ENCODE measurements at regions not wholly inside any gene's neighbourhood (a gene's known extent, or its start where the extent isn't known, plus 50 kb on each side); places are given as distances from the start of the nearest gene placed in this dataset.

GRCh38 chr12:58809064-58809607 lies 111.2 kb downstream of the LRIG3 start (continued):
- TF ChIP-seq REST (IDR thresholded peaks at IDR 0.05; ENCODE audit: low read depth) (no peak), YY1 (IDR thresholded peaks at IDR 0.05; ENCODE audit: extremely low read depth, insufficient replicate concordance, low read depth, low read length) (no peak)
- TF ChIP-seq, protein P1, sequence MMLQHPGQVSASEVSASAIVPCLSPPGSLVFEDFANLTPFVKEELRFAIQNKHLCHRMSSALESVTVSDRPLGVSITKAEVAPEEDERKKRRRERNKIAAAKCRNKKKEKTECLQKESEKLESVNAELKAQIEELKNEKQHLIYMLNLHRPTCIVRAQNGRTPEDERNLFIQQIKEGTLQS (IDR thresholded peaks at IDR 0.05), result no peak

DNA sequence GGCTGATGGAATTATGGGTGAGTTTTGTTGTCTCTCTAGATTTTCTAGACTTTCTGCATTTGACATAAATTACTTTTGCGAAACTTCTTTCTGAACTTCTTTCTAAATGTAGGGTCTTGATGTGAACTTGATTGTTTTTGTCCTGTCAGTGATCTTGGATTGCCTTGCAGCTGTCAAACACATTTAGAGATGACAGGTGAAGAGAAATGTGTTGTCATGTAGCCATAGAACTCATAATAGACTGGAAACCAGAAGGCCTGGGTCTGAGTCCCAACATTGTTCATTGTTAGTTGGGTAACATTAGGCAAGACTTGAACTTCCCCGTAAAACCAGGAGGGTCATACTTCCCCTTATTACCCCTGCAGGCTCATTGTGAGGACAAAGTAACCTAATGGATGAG lies 109.0 kb downstream of the LRIG3 start:
- H3K4me3 ChIP-seq (replicated peaks in 1 of 2; ENCODE audit: low read depth in 1 of 2, low read length in 2 of 2), result no peak overlapping the region
- no peaks in the 10 kb centered on the region for H3K9me3 ChIP-seq (ENCODE audit: control insufficient read depth in 1 of 2, insufficient read depth in 1 of 2, low read depth in 1 of 2, low read length in 2 of 2)
- intact Hi-C loops (cut with micrococcal nuclease), result no loop called here
- no peak overlapping the region for H2AFZ ChIP-seq (ENCODE audit: low read depth, low read length, poor library complexity, severe bottlenecking)
- DNase-seq (ENCODE audit: low read depth, low spot score) (no peak), ATAC-seq (no peak)
- peaks cover 11% of the 10 kb centered on the region; the same call in 1 of the 2 replicates for H3K27me3 ChIP-seq (ENCODE audit: insufficient read depth, low read length)
- ChIA-PET POLR2A (no interaction called here), RAD21 (ENCODE audit: low non-redundant PET in 1 of 2, low total read pairs in 2 of 2, uncharacterized antibody in 2 of 2, unreplicated experiment in 2 of 2) (no interaction called here), CTCF (no interaction called here)
- H3K9me2 ChIP-seq (ENCODE audit: insufficient read depth), result no peaks in the 10 kb centered on the region
- H3K4me2 ChIP-seq (ENCODE audit: low read length), result no peak overlapping the region
- TF ChIP-seq SP1 (IDR thresholded peaks at IDR 0.05; ENCODE audit: low read depth) (no peak), ZFX (IDR thresholded peaks at IDR 0.05) (no peak), REST (IDR thresholded peaks at IDR 0.05; ENCODE audit: low read depth) (no peak), CTCF (IDR thresholded peaks at IDR 0.05 in 2 of 3, conservative IDR thresholded peaks at IDR 0.05 in 1 of 3; ENCODE audit: borderline replicate concordance in 1 of 3, insufficient read depth in 1 of 3, low read depth in 2 of 3, low read length in 2 of 3) (no peak)
- no peaks in the 10 kb centered on the region for H4K20me1 ChIP-seq (ENCODE audit: insufficient read depth)
- H3K9ac ChIP-seq (ENCODE audit: low read length), result no peak overlapping the region
- no TSS peak for BruUV-seq (replicated peaks)
- H3K36me3 ChIP-seq (ENCODE audit: control insufficient read depth in 1 of 2, insufficient read depth in 2 of 2, low read length in 2 of 2), result no peaks in the 10 kb centered on the region
- H3K4me1 ChIP-seq (ENCODE audit: control insufficient read depth in 1 of 2, insufficient read depth in 2 of 2, low read length in 2 of 2), result no peaks in the 10 kb centered on the region
- no peaks in the 10 kb centered on the region for H3K79me2 ChIP-seq (ENCODE audit: insufficient read depth, low read length)
- no peak overlapping the region for H3K27ac ChIP-seq (ENCODE audit: low read depth, low read length)
